HG03575 (cell line): ENCODE measurements at regions not wholly inside any gene's neighbourhood (a gene's known extent, or its start where the extent isn't known, plus 50 kb on each side); places are given as distances from the start of the nearest gene placed in this dataset.

ENCODE experiments used
- ATAC-seq: cut with Tn5 transposase; IDR thresholded peaks from one replicate; pipeline ENCODE4 v1.9.1; 2021; ENCODE audit not compliant: unreplicated experiment, insufficient number of reproducible peaks, low FRiP score; ENCODE audit errors: extremely low read depth

GRCh38 chr10:4008676-4009382 is 223.8 kb upstream of the KLF6 start:
- ATAC-seq, result no peak

- no peak for ATAC-seq
These were observed 222.8 kb upstream of the KLF6 start for GRCh38 chr10:4007771-4008170.

- ATAC-seq, result no peak
These were observed 221.8 kb upstream of the KLF6 start for GRCh38 chr10:4006858-4007257.

GRCh38 chr10:4006051-4006450 is 221.0 kb upstream of the KLF6 start:
- no peak for ATAC-seq

- no peak for ATAC-seq
These were observed 220.0 kb upstream of the KLF6 start for GRCh38 chr10:4004990-4005389.

- no peak for ATAC-seq
These were observed 219.1 kb upstream of the KLF6 start for GRCh38 chr10:4004144-4004543.

GRCh38 chr10:4003348-4003973 is 218.5 kb upstream of the KLF6 start:
- ATAC-seq, result no peak

GRCh38 chr10:4001811-4002210 is 216.8 kb upstream of the KLF6 start:
- ATAC-seq, result no peak

- no peak for ATAC-seq
These were observed 214.6 kb upstream of the KLF6 start for GRCh38 chr10:3999642-4000041.

GRCh38 chr10:3996697-3997096 is 211.7 kb upstream of the KLF6 start:
- no peak for ATAC-seq

GRCh38 chr10:3995302-3996210 is 210.5 kb upstream of the KLF6 start:
- no peak for ATAC-seq

GRCh38 chr10:3992382-3993178 is 207.6 kb upstream of the KLF6 start:
- ATAC-seq, result no peak

GRCh38 chr10:3990307-3990706 is 205.3 kb upstream of the KLF6 start:
- ATAC-seq, result no peak

GRCh38 chr10:3987143-3987974 is 202.3 kb upstream of the KLF6 start:
- no peak for ATAC-seq

- ATAC-seq, result no peak
These were observed 201.6 kb upstream of the KLF6 start for GRCh38 chr10:3986493-3987142.

GRCh38 chr10:3982746-3983442 is 197.9 kb upstream of the KLF6 start:
- ATAC-seq, result no peak

GRCh38 chr10:3981300-3981699 is 196.3 kb upstream of the KLF6 start:
- no peak for ATAC-seq
